ENCODE measurements at regions not wholly inside any gene's neighbourhood (a gene's known extent, or its start where the extent isn't known, plus 50 kb on each side); places are given as distances from the start of the nearest gene placed in this dataset.
"Not testable (repeated sequence)": the region's sequence is repeated elsewhere in the genome, so short reads cannot be mapped to it uniquely, and the experiment has no call there.

- TF ChIP-seq EZH2 (IDR thresholded peaks at IDR 0.05; ENCODE audit: low read length) (no peak), CTCF (optimal IDR thresholded peaks at IDR 0.05 in 1 of 3, IDR thresholded peaks at IDR 0.05 in 1 of 3, conservative IDR thresholded peaks at IDR 0.05 in 1 of 3; ENCODE audit: extremely low read depth in 1 of 3, insufficient read depth in 2 of 3, low read length in 3 of 3) (no peak)
- H3K79me2 ChIP-seq (ENCODE audit: control insufficient read depth, insufficient read depth, low read length) = no peaks in the 10 kb centered on the region
- DNase-seq (ENCODE audit: low read depth, low spot score) (no peak), FAIRE-seq (no peak)
- H3K36me3 ChIP-seq (ENCODE audit: control insufficient read depth in 2 of 2, extremely low read depth in 1 of 2, insufficient read depth in 2 of 2, low read length in 2 of 2) = no peaks in the 10 kb centered on the region
- no peaks in the 10 kb centered on the region for H3K27me3 ChIP-seq (ENCODE audit: control insufficient read depth, extremely low read depth, insufficient read depth, low read length)
- H3K9me1 ChIP-seq (ENCODE audit: control insufficient read depth, extremely low read depth, insufficient read depth, low read length) = no peaks in the 10 kb centered on the region
- dilution Hi-C loops (cut with MboI; ENCODE audit: extremely low pct_ligation_motif_present, low sequenced_read_pairs) = no loop called here
- no peaks in the 10 kb centered on the region for H3K4me1 ChIP-seq (ENCODE audit: control insufficient read depth, extremely low read depth, insufficient read depth, low read length)
- H3K4me3 ChIP-seq (ENCODE audit: control insufficient read depth in 2 of 3, extremely low read depth in 1 of 3, insufficient read depth in 2 of 3, low read depth in 1 of 3, low read length in 3 of 3) = no peak overlapping the region
- H4K20me1 ChIP-seq (ENCODE audit: control insufficient read depth, extremely low read depth, insufficient read depth, low read length) = no peaks in the 10 kb centered on the region
- H3K9me3 ChIP-seq (ENCODE audit: control insufficient read depth, low read depth, low read length) = no peaks in the 10 kb centered on the region
- no peak overlapping the region for H3K27ac ChIP-seq (ENCODE audit: control insufficient read depth, insufficient read depth, low read length)
- H3K9ac ChIP-seq (ENCODE audit: control insufficient read depth, extremely low read depth, insufficient read depth, low read length) = no peak overlapping the region
- no peak overlapping the region for H3K4me2 ChIP-seq (ENCODE audit: control insufficient read depth, extremely low read depth, insufficient read depth, low read depth, low read length)
- H2AFZ ChIP-seq (ENCODE audit: control insufficient read depth, low read length) = no peak overlapping the region
Measured at GRCh38 chr6:50381099-50381415, 331.3 kb upstream of the DEFB112 start.

- Histone ChIP-seq H3K4me2 (ENCODE audit: control insufficient read depth, extremely low read depth, insufficient read depth, low read depth, low read length) (no peak overlapping the region), H3K79me2 (ENCODE audit: control insufficient read depth, insufficient read depth, low read length) (no peaks in the 10 kb centered on the region), H4K20me1 (ENCODE audit: control insufficient read depth, extremely low read depth, insufficient read depth, low read length) (no peaks in the 10 kb centered on the region), H3K4me3 (ENCODE audit: control insufficient read depth in 2 of 3, extremely low read depth in 1 of 3, insufficient read depth in 2 of 3, low read depth in 1 of 3, low read length in 3 of 3) (no peak overlapping the region), H2AFZ (ENCODE audit: control insufficient read depth, low read length) (no peak overlapping the region), H3K27ac (ENCODE audit: control insufficient read depth, insufficient read depth, low read length) (no peak overlapping the region), H3K36me3 (ENCODE audit: control insufficient read depth in 2 of 2, extremely low read depth in 1 of 2, insufficient read depth in 2 of 2, low read length in 2 of 2) (no peaks in the 10 kb centered on the region), H3K27me3 (ENCODE audit: control insufficient read depth, extremely low read depth, insufficient read depth, low read length) (no peaks in the 10 kb centered on the region), H3K9me1 (ENCODE audit: control insufficient read depth, extremely low read depth, insufficient read depth, low read length) (no peaks in the 10 kb centered on the region), H3K4me1 (ENCODE audit: control insufficient read depth, extremely low read depth, insufficient read depth, low read length) (no peaks in the 10 kb centered on the region), H3K9me3 (ENCODE audit: control insufficient read depth, low read depth, low read length) (no peaks in the 10 kb centered on the region), H3K9ac (ENCODE audit: control insufficient read depth, extremely low read depth, insufficient read depth, low read length) (no peak overlapping the region)
- DNase-seq (ENCODE audit: low read depth, low spot score) (no peak), FAIRE-seq (no peak)
- dilution Hi-C loops (cut with MboI; ENCODE audit: extremely low pct_ligation_motif_present, low sequenced_read_pairs) = no loop called here
- no peak for TF ChIP-seq EZH2 (IDR thresholded peaks at IDR 0.05; ENCODE audit: low read length)
- no peak for TF ChIP-seq CTCF (optimal IDR thresholded peaks at IDR 0.05 in 1 of 3, IDR thresholded peaks at IDR 0.05 in 1 of 3, conservative IDR thresholded peaks at IDR 0.05 in 1 of 3; ENCODE audit: extremely low read depth in 1 of 3, insufficient read depth in 2 of 3, low read length in 3 of 3)
Measured at GRCh38 chr6:50390416-50390815, 322.9 kb upstream of the TFAP2D start.

GRCh38 chr6:50394139-50394538, 319.2 kb upstream of the TFAP2D start:
- H3K4me3 ChIP-seq (ENCODE audit: control insufficient read depth in 2 of 3, extremely low read depth in 1 of 3, insufficient read depth in 2 of 3, low read depth in 1 of 3, low read length in 3 of 3); dilution Hi-C loops (cut with MboI; ENCODE audit: extremely low pct_ligation_motif_present, low sequenced_read_pairs); FAIRE-seq; H3K9ac ChIP-seq (ENCODE audit: control insufficient read depth, extremely low read depth, insufficient read depth, low read length); H3K4me1 ChIP-seq (ENCODE audit: control insufficient read depth, extremely low read depth, insufficient read depth, low read length); DNase-seq (ENCODE audit: low read depth, low spot score); H3K36me3 ChIP-seq (ENCODE audit: control insufficient read depth in 2 of 2, extremely low read depth in 1 of 2, insufficient read depth in 2 of 2, low read length in 2 of 2); H3K9me1 ChIP-seq (ENCODE audit: control insufficient read depth, extremely low read depth, insufficient read depth, low read length); H4K20me1 ChIP-seq (ENCODE audit: control insufficient read depth, extremely low read depth, insufficient read depth, low read length); H2AFZ ChIP-seq (ENCODE audit: control insufficient read depth, low read length); H3K4me2 ChIP-seq (ENCODE audit: control insufficient read depth, extremely low read depth, insufficient read depth, low read depth, low read length); H3K79me2 ChIP-seq (ENCODE audit: control insufficient read depth, insufficient read depth, low read length); H3K27ac ChIP-seq (ENCODE audit: control insufficient read depth, insufficient read depth, low read length); H3K27me3 ChIP-seq (ENCODE audit: control insufficient read depth, extremely low read depth, insufficient read depth, low read length); H3K9me3 ChIP-seq (ENCODE audit: control insufficient read depth, low read depth, low read length): not testable (repeated sequence)

All from keratinocyte (primary cell).